Sigmoid colon (tissue), 4 donors: ENCODE measurements at regions not wholly inside any gene's neighbourhood (a gene's known extent, or its start where the extent isn't known, plus 50 kb on each side); places are given as distances from the start of the nearest gene placed in this dataset.

Experiments used
- CTCF ChIP-seq, 4 experiments: fragments of 450-650 bp in 3 of 4; fragments of 200-600 bp in 1 of 4; IDR thresholded peaks; one replicate each; pipeline ENCODE4 v1.5.1; 2016 to 2019; ENCODE audit warnings: antibody characterized with exemption in 4 of 4, mild to moderate bottlenecking in 3 of 4, moderate library complexity in 2 of 4
- EP300 ChIP-seq, 4 donors: sonication (generic); formaldehyde crosslinking; IDR thresholded peaks; one replicate each; pipeline ENCODE4 v1.6.1; 2017; ENCODE audit warnings: antibody characterized with exemption in 4 of 4
- POLR2A ChIP-seq, 2 donors: fragments of 450-650 bp; IDR thresholded peaks; one replicate each; pipeline ENCODE4 v1.6.1; 2016; ENCODE audit warnings: antibody characterized with exemption in 2 of 2, mild to moderate bottlenecking in 2 of 2, moderate library complexity in 2 of 2

- TF ChIP-seq CTCF (IDR thresholded peaks at IDR 0.05) = no peak
- TF ChIP-seq POLR2A (IDR thresholded peaks at IDR 0.05) = no peak
- TF ChIP-seq EP300 (IDR thresholded peaks at IDR 0.05) = no peak
These were observed 79.5 kb upstream of the KCNJ16 start for GRCh38 chr17:69995476-69995875.
